ENCODE measurements at regions not wholly inside any gene's neighbourhood (a gene's known extent, or its start where the extent isn't known, plus 50 kb on each side); places are given as distances from the start of the nearest gene placed in this dataset.
"Not testable (repeated sequence)": the region's sequence is repeated elsewhere in the genome, so short reads cannot be mapped to it uniquely, and the experiment has no call there.

DNA sequence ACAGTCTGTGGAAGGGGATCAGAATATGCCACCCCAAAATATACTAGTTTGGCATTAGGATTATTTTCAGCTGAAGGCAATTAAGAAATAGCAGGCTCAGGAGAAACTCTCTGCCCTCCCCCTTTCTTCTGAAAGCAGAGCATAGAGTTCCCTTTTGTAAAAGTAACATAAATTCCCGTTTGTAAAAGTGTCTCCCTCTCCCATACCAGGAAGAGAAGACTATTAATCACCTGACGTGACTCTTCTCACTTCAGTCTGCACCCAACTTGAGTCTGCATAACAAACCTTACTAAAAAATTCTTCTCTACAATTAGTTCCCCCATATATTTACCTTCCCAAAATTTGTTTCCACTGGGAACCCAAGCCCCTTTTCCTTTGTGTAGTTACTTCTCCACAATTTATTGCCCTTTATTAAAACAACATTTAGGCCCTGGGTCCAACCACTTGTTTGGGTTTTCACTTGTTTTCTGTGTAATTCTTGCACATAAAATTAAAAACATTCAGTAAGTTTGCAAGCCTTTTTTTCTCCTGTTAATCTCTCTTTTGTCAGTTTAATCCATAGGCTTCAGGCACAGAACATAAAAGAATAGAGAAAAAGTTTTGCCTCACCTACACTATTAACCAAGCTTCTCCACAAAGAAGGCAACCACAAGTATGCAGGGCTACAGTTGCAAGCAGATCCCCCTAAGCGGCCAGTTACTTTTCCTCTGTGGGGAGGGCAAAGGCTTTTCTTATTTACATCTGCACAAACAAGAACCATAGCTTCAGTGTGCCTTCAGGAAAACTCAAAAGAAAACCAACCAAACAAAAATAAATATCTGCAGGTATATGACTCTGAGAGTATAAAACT lies 73.8 kb upstream of the EPCAM start:
- DNase-seq: no peak

DNA sequence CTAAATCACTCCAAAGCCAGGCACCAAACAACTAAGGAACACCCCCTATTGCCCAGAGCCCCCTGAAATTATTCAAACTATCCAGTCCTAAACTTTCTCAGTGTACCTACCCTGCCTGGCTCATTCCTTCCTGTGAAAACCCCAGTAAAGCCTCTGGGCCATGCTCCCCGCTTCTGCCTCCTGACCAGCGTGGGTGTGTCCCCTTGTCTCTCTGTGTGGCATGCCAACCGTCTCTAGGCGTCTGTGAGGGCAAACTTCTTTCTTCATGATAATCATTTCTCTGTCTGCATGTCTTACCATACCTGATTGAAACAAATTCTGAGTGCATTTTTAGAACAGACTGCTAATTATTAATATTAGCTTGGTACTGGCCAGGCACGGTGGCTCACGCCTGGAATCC lies 75.1 kb upstream of the EPCAM start:
- no peak for DNase-seq

DNA sequence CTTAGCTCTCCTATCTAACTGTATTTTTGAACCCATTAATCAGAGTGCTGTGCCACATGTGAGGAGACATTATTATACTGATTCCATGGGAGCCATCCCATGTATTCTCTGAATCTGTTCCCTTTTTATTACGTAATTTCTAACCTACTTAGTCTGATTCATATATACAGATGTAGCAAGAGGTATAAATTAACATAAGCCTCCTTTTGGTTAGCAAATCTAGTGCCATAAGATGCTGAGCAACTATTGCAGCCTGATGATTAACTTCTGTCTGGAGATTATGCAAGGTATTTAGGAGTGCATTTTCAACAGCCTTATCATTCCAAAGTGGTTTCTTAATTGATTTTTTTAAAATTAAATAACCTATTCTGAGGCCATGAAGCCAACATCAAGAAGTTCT lies 80.2 kb upstream of the EPCAM start:
- no peak for DNase-seq

DNA sequence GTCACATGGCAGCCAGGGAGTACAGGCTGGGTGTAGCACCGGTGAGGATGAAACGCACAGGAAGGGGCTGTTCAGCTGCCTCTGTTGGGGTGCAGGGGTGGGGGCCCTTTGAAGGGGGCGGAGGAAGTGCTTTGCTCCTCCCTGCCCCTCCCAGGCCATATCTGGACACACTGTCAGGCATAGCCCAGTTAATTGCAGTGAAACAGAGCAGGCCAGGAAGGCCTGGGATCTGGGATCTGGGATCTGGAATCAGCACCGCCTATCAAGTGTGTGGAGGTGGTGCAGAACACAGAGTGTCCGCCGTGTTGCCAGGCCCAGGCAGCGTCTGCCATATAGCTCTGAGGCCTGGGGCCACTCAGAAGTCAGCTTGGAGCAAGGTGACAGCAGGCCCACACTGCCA lies 85.5 kb upstream of the EPCAM start:
- DNase-seq: no peak

DNA sequence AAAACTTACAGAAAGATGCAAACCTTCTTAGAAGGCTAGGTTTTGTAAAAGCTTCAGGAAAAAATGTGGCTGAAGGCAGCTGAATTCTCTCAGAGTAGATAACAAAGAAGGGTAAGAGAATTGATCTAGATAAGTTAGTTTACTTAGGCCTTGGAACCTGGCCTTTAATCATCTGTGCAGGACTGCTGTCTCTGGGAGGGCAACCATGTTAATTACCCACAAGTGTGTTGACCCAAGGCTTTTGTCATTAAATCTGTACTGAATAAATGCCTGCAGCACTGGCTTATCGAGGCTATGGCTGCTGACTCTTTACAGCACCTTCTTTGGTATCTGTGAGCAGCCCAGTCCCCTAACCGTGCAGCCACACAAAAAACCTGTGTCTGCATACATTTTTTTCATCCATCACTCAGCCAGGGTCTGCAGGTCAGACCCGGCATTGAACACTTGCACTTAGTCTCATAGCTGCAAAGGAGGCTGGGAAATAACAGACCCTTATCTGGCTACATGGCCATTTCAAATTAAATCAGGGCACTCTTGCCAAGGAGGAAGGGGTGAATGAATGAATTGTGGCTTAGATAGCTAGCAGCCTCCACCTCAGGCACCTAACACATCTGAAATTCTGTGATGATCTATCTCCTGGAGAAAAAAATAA lies 86.4 kb upstream of the EPCAM start:
- no peak for DNase-seq

DNA sequence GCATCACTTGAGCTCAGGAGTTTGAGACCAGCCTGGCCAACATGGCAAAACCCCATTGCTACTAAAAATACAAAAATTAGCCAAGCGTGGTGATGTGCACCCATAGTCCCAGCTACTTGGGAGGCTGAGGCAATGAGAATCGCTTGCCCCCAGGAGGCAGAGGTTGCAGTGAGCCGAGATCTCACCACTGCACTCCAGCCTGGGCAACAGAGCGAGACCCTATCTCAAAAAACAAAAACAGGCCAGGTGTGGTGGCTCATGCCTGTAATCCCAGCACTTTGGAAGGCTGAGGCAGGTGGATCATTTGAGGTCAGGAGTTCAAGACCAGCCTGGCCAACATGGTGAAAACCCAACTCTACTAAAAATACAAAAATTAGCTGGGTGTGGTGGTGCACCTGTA lies 89.6 kb upstream of the EPCAM start:
- DNase-seq: not testable (repeated sequence)

DNA sequence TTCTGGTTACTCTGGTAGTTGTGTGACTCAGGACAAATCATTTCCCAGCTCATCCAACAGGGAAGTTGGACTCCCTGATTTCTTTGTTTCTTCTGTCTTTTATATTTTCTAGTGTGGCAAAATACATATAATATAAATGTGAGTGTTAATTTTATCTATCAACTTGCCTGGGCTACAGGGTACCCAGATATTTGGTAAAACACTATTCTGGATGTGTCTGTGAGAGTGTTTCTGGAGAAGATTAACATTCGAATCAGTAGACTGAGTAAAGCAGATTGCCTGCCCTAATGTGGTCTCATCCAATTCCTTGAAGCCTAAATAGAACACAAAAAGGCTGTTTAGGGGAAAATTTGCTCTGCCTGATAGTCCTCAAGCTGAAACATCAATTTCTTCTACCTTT lies 91.1 kb upstream of the EPCAM start:
- no peak for DNase-seq

DNA sequence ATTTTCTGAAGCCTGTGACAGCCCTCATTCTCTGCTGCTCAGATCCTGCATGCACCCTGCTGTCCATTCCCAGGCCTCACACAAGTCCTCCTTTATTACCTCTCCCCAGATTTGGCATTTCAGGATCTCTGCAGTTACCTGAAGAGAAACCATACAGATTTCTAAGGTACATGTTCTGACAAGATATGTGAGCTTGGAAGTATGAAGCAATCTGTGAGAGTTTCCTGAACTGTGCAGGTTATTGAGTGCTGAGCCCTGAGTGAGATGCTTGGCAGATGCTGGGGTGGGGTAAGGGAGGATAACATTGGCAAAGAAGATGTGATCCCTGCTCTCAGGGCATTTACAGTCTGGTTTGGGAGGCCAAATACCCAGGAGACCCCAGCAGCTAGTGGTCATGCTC lies 91.9 kb upstream of the EPCAM start:
- no peak for DNase-seq

DNA sequence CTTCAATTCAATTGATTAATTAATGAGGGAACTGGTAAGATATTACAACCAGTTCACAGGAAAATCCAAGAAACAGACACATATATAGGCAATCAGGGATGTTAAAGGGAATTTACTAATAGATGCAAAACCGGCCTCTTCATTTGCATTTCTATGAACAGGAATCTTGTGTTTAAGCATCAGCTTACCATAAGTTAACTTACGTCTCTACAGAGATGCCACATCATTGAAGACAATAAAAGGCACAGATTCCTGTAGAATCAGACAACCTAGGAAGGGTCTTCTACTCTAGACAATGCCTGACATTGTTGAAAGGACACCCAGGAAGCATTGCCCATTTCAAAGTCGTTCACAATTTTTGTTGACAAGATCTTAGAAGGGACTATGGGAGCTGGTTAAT lies 93.0 kb upstream of the EPCAM start:
- no peak for DNase-seq

DNA sequence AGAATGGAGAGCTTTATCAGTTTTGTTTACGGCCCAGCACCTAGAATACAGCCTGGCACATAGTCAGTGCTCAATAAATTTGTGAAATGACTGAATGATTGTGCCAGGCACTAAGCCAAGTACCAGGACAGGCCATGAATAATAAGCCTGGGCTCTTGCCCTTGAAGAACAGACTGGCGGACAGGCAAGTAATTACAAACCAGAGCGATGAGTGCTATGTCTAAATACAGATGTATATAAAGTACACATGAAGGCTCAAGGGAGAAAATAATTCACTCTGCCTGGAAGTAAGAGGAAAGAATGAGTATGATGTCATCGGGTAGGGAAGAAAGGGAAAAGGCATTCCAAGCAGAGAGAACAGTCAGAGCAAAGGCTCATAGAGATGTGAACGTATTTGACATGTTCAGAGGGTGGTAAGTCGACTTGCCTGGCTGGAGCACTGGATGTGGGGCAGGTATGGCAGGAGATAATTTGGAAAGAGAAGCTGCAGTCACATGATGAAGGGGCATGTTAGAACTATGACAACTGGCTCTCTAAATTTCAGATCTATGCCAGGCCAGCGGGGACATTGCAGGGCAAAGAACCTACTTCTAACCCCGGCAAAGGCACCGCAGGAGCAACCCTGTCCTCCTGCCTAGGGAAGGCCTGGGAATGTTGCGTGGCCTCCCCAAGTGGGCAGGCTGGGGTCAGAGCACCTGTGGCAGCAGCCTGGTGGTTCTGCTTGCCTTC lies 94.9 kb upstream of the EPCAM start:
- no peak for DNase-seq

DNA sequence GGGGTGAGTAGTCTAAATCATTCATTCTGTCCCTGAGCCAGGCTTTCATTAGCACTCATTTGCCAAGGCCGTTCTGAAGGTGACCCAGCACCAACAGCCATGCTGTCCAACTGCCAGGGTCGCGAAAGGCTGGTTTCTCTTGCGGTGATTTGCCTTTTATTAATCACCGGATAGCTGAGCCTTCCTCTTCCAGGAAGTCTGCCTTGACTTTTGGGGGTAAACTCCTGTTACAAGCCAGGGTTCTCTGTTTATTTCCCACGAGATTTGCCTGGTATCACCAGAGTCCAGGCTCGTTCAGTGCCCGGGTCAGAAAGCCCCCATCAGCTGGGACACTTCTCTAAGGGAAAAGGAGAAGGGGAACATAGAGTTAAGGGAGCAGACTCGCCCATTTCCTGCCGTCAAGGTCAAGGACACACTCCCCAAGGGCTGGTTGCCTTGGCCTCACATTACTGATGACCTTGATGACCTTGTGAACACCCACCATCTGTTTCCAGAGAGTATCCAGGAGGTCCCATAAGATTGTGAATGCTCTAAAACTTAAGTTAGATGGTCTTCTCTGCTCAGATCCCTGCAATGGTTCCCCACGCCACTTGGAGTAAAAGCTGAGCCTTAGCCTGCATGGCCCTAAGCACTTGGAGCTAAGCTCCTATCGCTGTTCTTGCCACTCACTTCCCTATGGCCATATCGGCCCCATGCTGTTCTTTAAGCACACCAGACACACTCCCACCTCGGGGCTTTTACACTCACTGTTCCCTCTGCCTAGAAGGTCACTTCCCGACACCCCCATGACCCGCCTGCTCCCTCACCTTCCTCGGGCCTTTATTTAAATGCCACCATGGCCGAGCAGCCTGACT lies 96.0 kb upstream of the EPCAM start:
- no peak for DNase-seq

DNA sequence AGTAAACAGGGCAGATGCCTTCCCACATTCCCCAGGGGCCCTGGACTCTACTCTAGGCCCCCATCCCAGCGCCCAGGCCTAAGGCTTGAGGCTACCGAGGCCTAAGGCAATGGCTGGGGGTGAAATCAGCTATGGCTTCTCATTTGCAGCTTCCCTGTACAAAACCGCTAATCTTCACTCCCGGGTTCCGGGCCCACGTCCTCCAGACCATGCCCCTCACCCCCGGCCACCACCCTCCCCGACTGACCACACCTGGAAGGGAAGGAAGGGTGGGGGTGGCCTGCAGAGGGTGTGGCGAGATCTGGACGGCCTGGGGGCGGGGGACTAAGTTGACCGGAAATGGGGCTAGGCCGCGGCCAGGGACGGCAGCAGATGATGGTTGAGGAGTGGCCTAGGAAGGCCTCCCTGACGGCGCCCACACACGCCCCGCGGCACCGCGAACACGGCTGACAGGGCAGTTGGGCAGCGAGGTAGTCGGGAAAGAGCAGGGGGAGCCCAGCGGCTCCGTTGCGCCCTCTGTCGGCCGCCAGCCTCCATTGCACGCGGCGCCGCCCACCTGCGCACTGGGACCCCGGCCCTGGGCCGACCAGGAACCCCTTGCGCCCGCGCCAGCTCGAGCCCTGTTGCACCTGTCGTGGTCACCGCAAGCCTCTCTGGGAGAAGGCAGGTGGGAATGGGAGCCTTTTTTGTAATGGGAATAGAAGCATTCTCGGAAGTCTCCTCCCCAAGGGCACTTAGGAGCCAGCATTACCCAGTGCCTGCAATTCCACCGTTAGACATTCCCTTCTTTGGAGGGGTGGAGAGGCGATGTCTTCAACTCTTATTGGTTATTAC lies 95.9 kb upstream of the CALM2 start:
- DNase-seq: peak; percentile 77

DNA sequence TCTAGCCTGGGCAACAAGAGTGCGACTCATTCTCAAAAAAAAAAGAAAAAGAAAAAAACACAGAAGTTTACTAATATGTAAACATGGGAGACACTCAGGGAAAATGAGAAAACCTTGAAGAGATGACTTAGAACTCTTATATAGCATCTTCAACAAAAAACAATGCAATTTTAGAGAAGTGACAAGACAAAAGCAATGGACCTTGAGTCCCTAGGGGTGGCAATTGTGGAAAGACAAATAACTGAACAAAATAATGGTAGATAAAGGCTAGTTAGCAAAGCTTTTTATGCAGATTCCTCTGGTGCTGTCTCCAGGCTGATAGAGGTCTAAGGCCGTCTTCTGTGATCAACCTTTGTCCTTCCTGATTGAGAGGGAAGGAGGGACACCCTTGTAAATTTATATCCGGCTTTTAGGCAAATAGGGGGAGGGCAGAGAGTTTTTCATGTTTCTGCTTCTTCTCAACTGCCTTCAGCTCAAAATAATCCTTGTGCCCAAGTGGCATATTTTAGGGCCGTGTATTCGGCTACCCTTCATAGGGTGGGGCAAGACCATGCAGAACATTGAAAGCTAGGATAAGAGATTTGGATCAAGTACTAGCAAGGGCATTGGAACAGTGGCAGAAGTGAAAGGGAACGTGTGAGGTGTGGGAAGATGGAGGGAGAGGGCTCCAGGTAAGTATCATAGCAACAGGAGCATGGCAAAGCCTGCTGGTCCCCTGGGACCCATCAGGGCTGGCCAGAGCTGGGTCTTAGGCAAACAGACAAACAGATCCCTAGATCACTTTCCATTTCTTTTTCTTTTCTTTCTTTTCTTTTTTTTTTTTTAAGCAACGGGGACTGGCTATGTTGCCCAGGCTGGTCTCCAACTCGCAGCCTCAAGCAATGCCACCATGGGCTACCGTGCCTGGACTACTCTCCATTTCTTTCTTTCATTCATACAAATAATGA lies 95.0 kb upstream of the CALM2 start:
- no peak for DNase-seq

DNA sequence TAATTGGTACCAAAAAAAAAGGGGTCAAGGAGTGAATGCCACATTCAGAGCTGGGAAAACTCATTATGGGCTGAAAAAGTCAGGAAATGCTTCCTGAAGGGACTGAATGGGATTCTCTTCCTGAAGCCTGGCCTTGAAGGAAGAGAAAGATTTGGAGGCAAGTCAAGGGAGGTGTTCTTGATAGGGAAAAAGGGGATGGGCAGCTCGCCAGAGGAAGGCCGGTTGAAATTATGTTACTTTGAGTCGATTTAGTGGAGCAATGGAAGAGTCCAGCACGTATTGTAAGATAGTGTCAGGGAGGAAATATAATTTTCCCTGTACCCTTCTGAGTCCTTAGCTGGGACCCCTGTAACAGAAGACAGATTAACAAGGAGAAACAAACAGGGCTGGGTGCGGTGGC lies 94.1 kb upstream of the CALM2 start:
- DNase-seq: no peak

DNA sequence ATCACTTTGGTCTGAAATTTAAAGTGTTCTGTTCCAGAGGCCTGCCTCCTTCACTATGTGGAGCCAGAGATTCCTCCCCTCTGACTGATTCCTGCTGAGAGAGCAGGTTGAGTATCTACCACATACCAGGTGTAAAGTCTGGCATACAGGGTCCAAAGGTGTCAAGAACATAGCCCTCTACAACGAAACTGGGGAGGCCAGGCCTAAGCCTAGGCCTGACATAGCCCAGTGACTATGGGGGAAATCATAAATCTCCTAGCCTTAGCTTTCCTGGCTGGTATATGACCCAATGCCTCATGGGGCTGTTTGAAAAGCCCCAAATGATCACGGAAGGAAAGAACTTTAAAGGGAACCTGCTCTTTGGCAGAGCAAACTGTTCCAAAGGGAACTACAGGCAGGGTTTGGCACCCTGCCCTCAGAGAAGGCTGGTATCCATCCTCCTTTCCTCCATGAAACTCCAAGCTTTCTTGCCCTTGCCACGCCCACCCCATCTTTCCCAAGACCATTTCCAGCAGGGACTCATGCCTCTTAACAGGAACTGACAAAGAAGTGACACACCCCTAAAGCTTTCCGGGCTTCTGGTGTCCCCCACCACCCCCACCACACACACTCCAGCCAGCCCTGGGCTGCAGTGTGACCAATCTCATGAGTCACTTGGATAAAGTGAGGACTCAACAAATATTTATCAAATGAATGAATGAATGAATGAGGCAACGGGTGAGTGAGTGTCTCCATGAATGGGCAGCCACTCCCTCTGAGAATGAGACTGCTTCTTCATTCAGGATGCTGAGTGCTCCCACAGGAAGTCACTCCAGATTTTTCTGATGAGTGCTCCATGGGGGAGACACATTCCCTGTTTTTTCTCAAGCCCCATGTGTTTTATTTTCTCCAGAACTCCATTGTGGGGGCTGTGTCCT lies 93.3 kb upstream of the CALM2 start:
- DNase-seq: no peak

DNA sequence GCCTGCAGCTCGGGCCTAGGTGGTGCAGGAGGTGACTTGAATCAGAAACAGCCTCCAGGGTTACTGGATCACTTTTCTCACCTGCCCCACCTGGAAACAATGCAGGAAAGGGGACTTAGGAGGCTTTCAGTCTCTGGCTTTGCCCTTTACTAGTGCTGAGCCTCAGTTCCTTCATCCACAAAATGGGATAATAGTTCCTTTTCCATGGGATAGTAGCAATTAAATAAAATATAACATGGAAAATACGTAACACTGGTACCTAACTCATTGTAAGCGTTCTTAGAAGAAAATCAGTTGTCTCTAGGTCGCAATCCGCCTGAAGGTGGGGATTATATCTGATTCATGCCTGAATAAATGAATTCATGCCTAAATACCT lies 91.4 kb upstream of the CALM2 start:
- no peak for DNase-seq

DNA sequence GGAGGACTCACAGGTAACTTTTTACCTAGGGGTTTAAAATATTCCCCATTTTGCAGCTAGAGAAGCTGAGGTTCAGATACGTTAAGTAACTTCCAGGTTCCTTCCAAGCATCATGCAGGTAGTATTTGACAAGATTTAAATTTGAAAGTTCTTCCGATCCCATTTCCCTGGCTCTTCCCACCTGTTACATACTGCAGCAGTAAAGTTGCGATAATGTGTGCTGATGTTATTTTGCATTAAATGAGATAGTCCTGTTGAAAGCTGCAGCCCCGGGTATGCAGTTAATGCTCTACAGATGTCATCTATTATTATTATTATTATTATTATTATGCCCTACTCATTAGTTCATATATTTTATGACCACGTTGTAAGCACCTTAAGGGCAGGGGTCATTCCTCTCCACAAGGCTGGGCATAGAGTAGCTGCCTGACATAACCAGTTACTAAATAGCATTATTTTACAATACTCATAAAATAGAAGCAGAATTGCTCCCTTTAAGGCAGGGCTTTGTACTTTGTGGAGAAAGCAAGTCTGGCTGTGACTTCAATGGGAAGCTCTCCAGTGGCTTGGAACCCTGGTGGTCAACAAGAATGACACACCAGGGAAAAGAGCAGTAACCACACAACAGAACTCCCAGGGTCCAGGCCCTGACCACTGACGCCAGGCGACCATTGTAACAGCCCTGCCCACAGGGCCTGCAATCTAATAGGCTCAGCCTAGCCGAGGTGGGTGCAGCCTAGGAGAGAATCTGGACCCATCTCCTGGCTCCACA lies 90.8 kb upstream of the CALM2 start:
- DNase-seq: no peak

DNA sequence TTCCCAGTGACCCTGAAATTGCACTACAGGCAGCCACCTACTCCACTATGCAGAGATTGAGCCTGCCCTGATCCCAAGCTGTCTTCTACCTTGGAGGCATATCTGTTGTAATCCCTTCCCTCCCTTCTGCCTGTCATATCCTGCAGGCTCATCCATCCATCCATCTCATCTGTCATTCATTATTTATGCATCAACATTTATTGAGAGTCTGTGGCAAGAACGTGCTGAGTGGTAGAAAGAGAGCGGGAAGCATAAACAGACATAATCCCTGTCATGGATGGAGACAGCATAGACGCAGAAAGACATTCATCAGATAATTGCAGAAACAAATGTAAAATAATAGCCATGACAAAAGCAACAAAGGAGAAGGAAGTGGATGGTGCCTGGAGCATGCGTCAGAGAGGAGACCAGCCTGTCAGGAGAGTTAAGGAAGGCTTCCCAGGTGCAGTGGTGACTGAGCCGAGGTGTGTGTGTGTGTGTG lies 89.5 kb upstream of the CALM2 start:
- peak; percentile 29 for DNase-seq

DNA sequence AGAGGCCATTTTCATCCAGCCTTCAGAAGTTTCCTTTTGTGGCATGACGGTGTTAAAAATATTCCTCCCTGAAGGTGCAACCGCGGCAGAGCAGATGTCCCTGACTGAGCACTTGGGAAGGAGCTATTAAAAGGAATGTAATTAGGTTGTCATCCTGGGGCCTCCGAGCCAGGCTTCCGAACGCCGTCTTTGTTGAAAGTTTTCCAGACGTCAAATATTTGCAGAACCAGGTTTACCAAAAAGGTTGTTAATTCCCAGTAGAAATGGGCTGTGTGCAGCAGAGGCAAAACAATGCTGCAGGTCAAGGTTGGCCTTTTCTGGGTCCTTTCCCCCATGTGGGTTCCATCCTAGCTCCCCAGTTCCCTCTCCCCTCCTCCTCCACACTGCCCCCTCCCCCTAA lies 88.8 kb upstream of the CALM2 start:
- DNase-seq: no peak

Data from NCI-H2107 (cell line).